Transverse colon (tissue), 4 donors: ENCODE measurements at regions not wholly inside any gene's neighbourhood (a gene's known extent, or its start where the extent isn't known, plus 50 kb on each side); places are given as distances from the start of the nearest gene placed in this dataset.

Source experiments
- CTCF ChIP-seq, 5 experiments: fragments of 200-600 bp in 3 of 5; fragments of 450-650 bp in 2 of 5; sonication (generic) in 3 of 5; IDR thresholded peaks; 1 replicate in 2 of 5; 2 replicates in 3 of 5; pipeline ENCODE4 v1.5.1; 2016 to 2017; ENCODE audit warnings: antibody characterized with exemption in 5 of 5, inconsistent platforms in 3 of 5, mild to moderate bottlenecking in 2 of 5, moderate library complexity in 1 of 5
- POLR2A ChIP-seq: fragments of 450-650 bp; IDR thresholded peaks from one replicate; pipeline ENCODE4 v1.6.1; 2016; ENCODE audit warnings: antibody characterized with exemption, mild to moderate bottlenecking, moderate library complexity
- POLR2AphosphoS5 ChIP-seq, 3 donors: sonication (generic); formaldehyde crosslinking; IDR thresholded peaks; one replicate each; pipeline ENCODE4 v1.6.1; 2016; ENCODE audit warnings: antibody characterized with exemption in 3 of 3

GRCh38 chr20:12531626-12532025 lies 477.1 kb upstream of the SPTLC3 start:
- TF ChIP-seq CTCF (IDR thresholded peaks at IDR 0.05) (no peak), POLR2AphosphoS5 (IDR thresholded peaks at IDR 0.05) (no peak), POLR2A (no peak)
